ENCODE measurements at regions not wholly inside any gene's neighbourhood (a gene's known extent, or its start where the extent isn't known, plus 50 kb on each side); places are given as distances from the start of the nearest gene placed in this dataset.

DNA sequence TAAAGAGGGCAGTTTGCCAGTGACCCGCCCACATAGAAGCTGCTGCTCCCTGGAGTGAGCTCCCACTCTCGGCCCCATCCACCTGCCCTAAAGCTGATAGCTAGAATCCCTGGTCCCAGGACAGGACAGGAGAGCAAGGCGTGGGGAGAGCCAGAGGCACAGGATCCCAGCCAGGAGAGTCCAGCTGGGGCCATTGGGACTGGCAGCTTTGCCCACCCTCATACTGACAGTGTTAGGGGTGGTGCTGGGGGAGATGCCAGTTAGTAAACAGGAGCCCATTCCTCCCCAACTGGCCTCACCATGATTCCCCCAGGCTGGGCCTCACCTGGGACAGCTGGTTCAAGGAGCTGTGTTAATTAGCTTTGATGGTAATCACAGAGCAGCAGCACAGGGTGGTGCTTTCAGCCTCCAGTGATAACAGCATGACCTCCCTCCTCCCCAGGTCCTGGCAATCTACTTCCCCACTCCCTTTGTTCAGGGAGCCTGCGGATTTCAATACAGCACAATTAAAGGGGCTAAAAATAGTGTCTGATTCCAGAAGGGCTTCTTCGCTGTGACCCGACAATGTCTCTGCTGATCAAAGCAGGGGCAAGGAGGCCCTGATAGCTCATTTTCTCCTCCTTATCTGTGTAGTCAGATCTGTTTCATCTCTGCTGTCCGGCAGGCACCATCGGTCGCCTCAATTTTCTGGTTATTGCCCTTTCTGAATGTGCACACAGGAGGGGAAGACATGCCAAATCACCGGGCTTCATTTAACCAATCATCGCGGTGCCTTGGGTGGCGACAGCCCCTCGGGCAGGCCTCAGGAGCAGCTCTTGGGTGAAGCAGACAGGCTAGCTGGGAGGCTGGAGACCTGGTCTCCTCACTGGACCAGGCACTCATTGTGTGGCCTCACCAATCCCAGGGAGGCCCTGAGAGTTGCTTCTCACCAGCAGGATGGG, 119.9 kb upstream of the TEX51 start:
- H3K27ac ChIP-seq: no peak overlapping the region
- H3K4me3 ChIP-seq: no peak overlapping the region
- no peaks in the 10 kb centered on the region for H3K36me3 ChIP-seq
- no peaks in the 10 kb centered on the region for H3K27me3 ChIP-seq
- no peaks in the 10 kb centered on the region for H3K9me3 ChIP-seq
- intact Hi-C loops (cut with DNase I): loop anchor here (2.0 to 10.0 kb wide), 5 partner anchors 154 to 554 kb away; no protein-coding TSS in a partner anchor
- peaks cover 1% of the 10 kb centered on the region for H3K4me1 ChIP-seq (ENCODE audit: insufficient read depth)
- 62 to 66% (median 66%) methylated on average over 14 of the region's 14 CpGs for WGBS, 3 donors
- no peak for TF ChIP-seq EP300 (IDR thresholded peaks at IDR 0.05)
- TF ChIP-seq POLR2A (IDR thresholded peaks at IDR 0.05): no peak
- TF ChIP-seq, protein P1, sequence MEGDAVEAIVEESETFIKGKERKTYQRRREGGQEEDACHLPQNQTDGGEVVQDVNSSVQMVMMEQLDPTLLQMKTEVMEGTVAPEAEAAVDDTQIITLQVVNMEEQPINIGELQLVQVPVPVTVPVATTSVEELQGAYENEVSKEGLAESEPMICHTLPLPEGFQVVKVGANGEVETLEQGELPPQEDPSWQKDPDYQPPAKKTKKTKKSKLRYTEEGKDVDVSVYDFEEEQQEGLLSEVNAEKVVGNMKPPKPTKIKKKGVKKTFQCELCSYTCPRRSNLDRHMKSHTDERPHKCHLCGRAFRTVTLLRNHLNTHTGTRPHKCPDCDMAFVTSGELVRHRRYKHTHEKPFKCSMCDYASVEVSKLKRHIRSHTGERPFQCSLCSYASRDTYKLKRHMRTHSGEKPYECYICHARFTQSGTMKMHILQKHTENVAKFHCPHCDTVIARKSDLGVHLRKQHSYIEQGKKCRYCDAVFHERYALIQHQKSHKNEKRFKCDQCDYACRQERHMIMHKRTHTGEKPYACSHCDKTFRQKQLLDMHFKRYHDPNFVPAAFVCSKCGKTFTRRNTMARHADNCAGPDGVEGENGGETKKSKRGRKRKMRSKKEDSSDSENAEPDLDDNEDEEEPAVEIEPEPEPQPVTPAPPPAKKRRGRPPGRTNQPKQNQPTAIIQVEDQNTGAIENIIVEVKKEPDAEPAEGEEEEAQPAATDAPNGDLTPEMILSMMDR (IDR thresholded peaks at IDR 0.05): no peak
- no peak for DNase-seq

DNA sequence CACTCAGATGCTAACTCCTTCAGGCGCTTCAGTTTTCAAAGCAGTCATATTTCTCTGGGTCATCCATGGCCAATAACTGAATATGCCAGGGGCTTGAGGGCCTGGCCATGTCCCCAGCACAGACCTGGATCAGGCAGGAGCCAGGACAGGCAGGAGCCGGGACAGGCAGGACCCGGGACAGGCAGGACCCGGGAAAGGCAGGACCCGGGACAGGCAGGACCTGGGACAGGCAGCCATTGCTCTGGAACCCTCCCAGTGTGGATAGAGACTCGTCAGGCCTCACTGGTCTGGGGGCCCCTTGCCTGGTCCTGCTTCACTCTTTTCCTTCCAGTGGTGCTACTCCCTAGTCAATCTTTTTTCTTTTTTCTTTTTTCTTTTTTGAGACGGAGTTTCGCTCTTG, 117.5 kb upstream of the TEX51 start:
- 66 to 80% (median 71%) methylated on average over 8 of the region's 8 CpGs for WGBS, 3 donors
- Histone ChIP-seq H3K27ac (no peak overlapping the region), H3K27me3 (no peaks in the 10 kb centered on the region), H3K9me3 (no peaks in the 10 kb centered on the region), H3K4me1 (ENCODE audit: insufficient read depth) (peaks cover 1% of the 10 kb centered on the region), H3K4me3 (no peak overlapping the region), H3K36me3 (no peaks in the 10 kb centered on the region)
- intact Hi-C loops (cut with DNase I): loop anchor here in 1 of 4 donors (10.0 kb wide), 1 partner anchor 406 kb away; no protein-coding TSS in a partner anchor
- no peak for DNase-seq
- no peak for TF ChIP-seq EP300 (IDR thresholded peaks at IDR 0.05)
- TF ChIP-seq, protein P1 (IDR thresholded peaks at IDR 0.05): no peak
- TF ChIP-seq POLR2A (IDR thresholded peaks at IDR 0.05): no peak

DNA sequence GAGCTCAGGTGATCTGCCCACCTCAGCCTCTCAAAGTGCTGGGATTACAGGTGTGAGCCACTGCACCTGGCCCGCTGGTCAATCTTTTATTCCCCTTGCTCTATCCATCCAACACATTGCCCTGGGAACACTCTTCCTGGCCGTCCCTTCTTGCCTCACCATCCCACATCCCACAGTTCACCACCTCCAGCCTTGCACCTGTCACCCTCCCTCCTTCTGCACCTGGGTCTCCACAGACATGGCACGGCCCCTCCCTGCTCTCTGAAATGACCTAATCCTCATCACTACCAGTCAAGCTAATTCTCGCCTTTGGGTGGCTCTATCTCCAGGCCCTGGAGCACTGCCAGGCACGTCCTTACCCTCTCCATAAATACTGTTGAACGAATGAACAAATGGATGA, 116.9 kb upstream of the TEX51 start:
- peaks cover 1% of the 10 kb centered on the region for H3K4me1 ChIP-seq (ENCODE audit: insufficient read depth)
- TF ChIP-seq, protein P1 (IDR thresholded peaks at IDR 0.05): no peak
- TF ChIP-seq POLR2A (IDR thresholded peaks at IDR 0.05) (no peak), EP300 (IDR thresholded peaks at IDR 0.05) (no peak)
- no peak overlapping the region for H3K27ac ChIP-seq
- no peak overlapping the region for H3K4me3 ChIP-seq
- intact Hi-C loops (cut with DNase I): loop anchor here in 1 of 4 donors (10.0 kb wide), 1 partner anchor 407 kb away; no protein-coding TSS in a partner anchor
- WGBS, 3 donors: 63 to 69% (median 66%) methylated on average over 6 of the region's 6 CpGs
- H3K9me3 ChIP-seq: no peaks in the 10 kb centered on the region
- no peaks in the 10 kb centered on the region for H3K36me3 ChIP-seq
- no peak for DNase-seq
- H3K27me3 ChIP-seq: no peaks in the 10 kb centered on the region

DNA sequence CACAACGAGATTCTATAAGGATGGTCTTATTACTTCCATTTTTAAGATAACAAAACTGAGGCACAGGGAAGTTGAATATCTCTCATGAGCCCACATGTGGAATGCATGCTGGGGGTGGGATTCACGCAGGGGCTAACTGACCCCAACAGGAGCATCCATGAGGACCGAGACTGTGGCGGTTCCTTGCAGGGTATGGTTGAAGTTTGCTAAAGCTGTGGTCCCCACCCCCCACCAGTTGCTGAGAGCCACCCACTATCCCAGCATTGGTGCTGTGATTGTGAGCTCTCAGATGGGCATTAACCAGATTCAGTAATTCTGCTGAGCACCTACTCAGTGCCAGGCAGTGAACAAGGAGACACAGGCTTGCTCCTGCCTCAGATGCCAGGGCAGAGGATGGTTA, 116.0 kb upstream of the TEX51 start:
- TF ChIP-seq POLR2A (IDR thresholded peaks at IDR 0.05): no peak
- Histone ChIP-seq H3K4me1 (ENCODE audit: insufficient read depth) (no peaks in the 10 kb centered on the region), H3K4me3 (no peak overlapping the region), H3K27ac (no peak overlapping the region), H3K36me3 (no peaks in the 10 kb centered on the region), H3K27me3 (no peaks in the 10 kb centered on the region), H3K9me3 (no peaks in the 10 kb centered on the region)
- 79 to 84% (median 80%) methylated on average over 4 of the region's 4 CpGs for WGBS, 3 donors
- intact Hi-C loops (cut with DNase I): loop anchor here in 1 of 4 donors (10.0 kb wide), 1 partner anchor 408 kb away; no protein-coding TSS in a partner anchor
- DNase-seq: no peak

- intact Hi-C loops (cut with DNase I): loop anchor here in 1 of 4 donors (10.0 kb wide), 1 partner anchor 409 kb away; no protein-coding TSS in a partner anchor
- TF ChIP-seq POLR2A (IDR thresholded peaks at IDR 0.05) (no peak), EP300 (IDR thresholded peaks at IDR 0.05) (no peak)
- TF ChIP-seq, protein P1 (IDR thresholded peaks at IDR 0.05): no peak
- H3K27me3 ChIP-seq: no peaks in the 10 kb centered on the region
- H3K9me3 ChIP-seq: no peaks in the 10 kb centered on the region
- H3K27ac ChIP-seq: no peak overlapping the region
- DNase-seq: no peak
- H3K36me3 ChIP-seq: no peaks in the 10 kb centered on the region
- H3K4me3 ChIP-seq: no peak overlapping the region
- WGBS, 3 donors: 50 to 70% (median 61%) methylated on average over 2 of the region's 2 CpGs
- H3K4me1 ChIP-seq (ENCODE audit: insufficient read depth): no peaks in the 10 kb centered on the region
Observed at GRCh38 chr2:126783341-126783740, 115.3 kb upstream of the TEX51 start.
